Memory B cell (primary cell): ENCODE measurements at regions not wholly inside any gene's neighbourhood (a gene's known extent, or its start where the extent isn't known, plus 50 kb on each side); places are given as distances from the start of the nearest gene placed in this dataset.

Experiments used
- ATAC-seq: fragments of 150-1000 bp; cut with Tn5 transposase; 2 replicates; pipeline ENCODE4 v1.10.0; 2021; ENCODE audit warnings: low read depth, mild to moderate bottlenecking, moderate library complexity
- DNase-seq, 2 donors: peaks; one replicate each; pipeline ENCODE4 v3.0.0; 2022; ENCODE audit warnings: low spot score in 2 of 2
- H3K27ac Mint-ChIP-seq: one replicate; pipeline ENCODE4 v1.8.0; 2022; ENCODE audit warnings: mild to moderate bottlenecking, moderate library complexity, mixed read lengths
- H3K27me3 Mint-ChIP-seq: one replicate; pipeline ENCODE4 v1.8.0; 2022; ENCODE audit warnings: mixed read lengths
- H3K36me3 Mint-ChIP-seq: one replicate; pipeline ENCODE4 v1.8.0; 2022; ENCODE audit warnings: mild to moderate bottlenecking, mixed read lengths
- H3K4me1 Mint-ChIP-seq: one replicate; pipeline ENCODE4 v1.8.0; 2022; ENCODE audit warnings: mixed read lengths
- H3K4me3 Mint-ChIP-seq: one replicate; pipeline ENCODE4 v1.8.0; 2022; ENCODE audit warnings: mild to moderate bottlenecking, moderate library complexity, mixed read lengths
- H3K9me3 Mint-ChIP-seq: one replicate; pipeline ENCODE4 v1.8.0; 2022; ENCODE audit warnings: mixed read lengths

DNA sequence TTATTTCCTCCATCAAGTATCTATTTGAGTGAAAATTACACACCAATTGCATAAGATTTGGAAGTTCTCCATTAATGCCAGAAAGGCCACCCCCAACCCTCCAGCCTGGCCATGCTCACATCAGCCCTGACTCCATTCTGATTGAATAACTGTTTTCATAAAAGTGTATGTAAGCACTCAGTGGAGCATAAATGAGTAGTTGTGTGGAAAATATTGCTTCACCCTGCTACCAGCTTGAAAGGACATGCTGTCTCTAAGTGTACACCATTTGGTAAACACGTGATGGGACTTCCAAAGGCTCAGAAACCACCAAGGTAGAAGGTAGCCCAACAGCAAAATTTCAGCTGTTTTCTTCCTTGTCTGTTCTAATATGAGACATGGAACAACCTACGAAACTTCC lies 393.8 kb downstream of the ZNF385D start:
- peaks cover 5% of the 10 kb centered on the region for H3K9me3 Mint-ChIP-seq
- H3K4me3 Mint-ChIP-seq = no peak overlapping the region
- no peak overlapping the region for H3K27ac Mint-ChIP-seq
- H3K36me3 Mint-ChIP-seq = no peaks in the 10 kb centered on the region
- ATAC-seq (no peak), DNase-seq (no peak)
- H3K4me1 Mint-ChIP-seq = no peaks in the 10 kb centered on the region
- H3K27me3 Mint-ChIP-seq = no peaks in the 10 kb centered on the region

DNA sequence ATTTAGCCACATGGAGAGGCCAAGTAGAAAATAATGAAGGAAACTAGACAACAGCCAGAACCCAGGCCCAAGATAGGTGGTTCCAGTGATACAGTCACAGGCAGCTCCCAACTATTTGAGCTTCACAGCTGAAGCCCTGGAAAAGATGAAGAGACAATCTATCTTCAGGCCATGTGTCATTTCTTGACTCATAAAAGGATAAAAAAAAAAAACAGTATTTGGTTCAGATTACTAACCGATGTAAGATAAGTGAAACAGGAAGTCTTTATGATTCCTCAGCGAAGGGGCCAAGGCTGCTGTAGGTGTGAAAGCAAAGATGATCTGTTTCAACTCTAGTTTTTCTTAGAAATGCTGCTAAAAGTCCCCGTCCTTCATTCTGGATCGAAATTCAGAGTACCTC lies 394.6 kb downstream of the ZNF385D start:
- no peaks in the 10 kb centered on the region for H3K36me3 Mint-ChIP-seq
- no peaks in the 10 kb centered on the region for H3K4me1 Mint-ChIP-seq
- H3K9me3 Mint-ChIP-seq = peaks cover 8% of the 10 kb centered on the region
- DNase-seq (no peak), ATAC-seq (no peak)
- no peak overlapping the region for H3K27ac Mint-ChIP-seq
- no peak overlapping the region for H3K4me3 Mint-ChIP-seq
- no peaks in the 10 kb centered on the region for H3K27me3 Mint-ChIP-seq

GRCh38 chr3:21345382-21345976 lies 405.5 kb downstream of the ZNF385D start:
- no peaks in the 10 kb centered on the region for H3K4me1 Mint-ChIP-seq
- peaks cover 3% of the 10 kb centered on the region for H3K9me3 Mint-ChIP-seq
- ATAC-seq (no peak), DNase-seq (no peak)
- H3K27ac Mint-ChIP-seq = no peak overlapping the region
- H3K27me3 Mint-ChIP-seq = no peaks in the 10 kb centered on the region
- no peaks in the 10 kb centered on the region for H3K36me3 Mint-ChIP-seq
- H3K4me3 Mint-ChIP-seq = no peak overlapping the region

DNA sequence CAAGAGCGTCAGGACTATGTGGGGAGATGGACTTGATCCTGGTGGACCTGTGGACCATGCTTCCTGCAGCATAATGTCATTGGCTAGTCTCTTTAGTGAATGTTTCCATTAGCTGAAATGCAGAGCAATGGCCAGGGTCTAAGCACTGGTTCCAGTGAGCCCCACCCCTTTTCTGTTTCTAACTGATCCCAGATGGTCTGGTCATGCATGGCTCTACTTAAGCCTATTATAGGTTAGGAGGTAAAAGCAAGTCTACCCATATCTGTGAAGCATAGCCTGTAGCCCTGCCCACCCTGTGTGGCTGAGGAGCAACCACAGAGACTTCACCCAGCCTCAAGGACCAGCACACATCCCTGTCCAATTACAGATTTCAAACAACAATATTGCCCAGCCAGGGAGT lies 419.2 kb downstream of the ZNF385D start:
- ATAC-seq (no peak), DNase-seq (no peak)
- H3K27ac Mint-ChIP-seq = no peak overlapping the region

DNA sequence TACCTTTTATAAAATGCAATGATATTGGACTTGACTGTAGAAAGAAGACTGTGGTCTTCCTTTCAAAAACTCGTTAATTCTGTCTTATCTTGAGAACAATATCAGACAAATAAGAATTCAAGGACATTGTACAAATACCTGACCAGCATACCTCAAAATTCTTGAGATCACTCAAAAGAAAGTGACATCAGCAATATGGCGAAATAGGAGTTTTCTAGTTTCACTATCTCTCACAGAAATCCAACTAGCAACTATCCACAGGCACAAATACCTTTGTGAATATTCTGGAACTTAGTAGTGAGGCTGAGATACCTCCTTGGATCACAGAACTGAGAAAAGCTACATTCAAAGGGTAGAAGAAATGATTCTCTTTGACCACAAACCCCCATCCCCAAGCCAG lies 419.7 kb downstream of the ZNF385D start:
- DNase-seq (no peak), ATAC-seq (no peak)
- Mint-ChIP-seq H3K27ac (no peak overlapping the region), H3K9me3 (peaks cover 7% of the 10 kb centered on the region), H3K27me3 (no peaks in the 10 kb centered on the region), H3K4me1 (peaks cover 3% of the 10 kb centered on the region), H3K4me3 (no peak overlapping the region), H3K36me3 (no peaks in the 10 kb centered on the region)

More for the DNA sequence above, 419.2 kb downstream of the ZNF385D start:
- Mint-ChIP-seq H3K9me3 (peaks cover 7% of the 10 kb centered on the region), H3K4me3 (no peak overlapping the region), H3K27me3 (no peaks in the 10 kb centered on the region), H3K36me3 (no peaks in the 10 kb centered on the region), H3K4me1 (peaks cover 3% of the 10 kb centered on the region)

DNA sequence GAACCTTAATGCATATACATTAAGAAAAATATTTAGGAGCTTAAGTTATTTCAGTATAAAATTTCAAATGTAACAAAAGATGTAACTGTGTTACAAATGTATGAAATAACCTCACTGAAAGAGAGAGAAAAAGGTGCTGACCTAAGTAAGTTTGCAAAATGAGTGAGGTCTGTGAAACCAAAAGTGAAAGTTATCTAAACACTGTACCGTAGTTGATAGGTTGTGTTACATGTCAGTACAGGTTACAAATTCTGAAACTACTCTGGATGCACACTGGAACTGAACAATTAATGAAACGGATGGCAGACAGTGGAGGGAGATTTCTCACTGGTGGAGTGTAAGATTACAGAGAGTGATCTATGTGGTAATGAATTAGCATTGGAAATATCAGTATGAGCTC lies 420.7 kb downstream of the ZNF385D start:
- peak overlapping the region; percentile 56 for H3K4me3 Mint-ChIP-seq
- no peaks in the 10 kb centered on the region for H3K9me3 Mint-ChIP-seq
- H3K36me3 Mint-ChIP-seq = no peaks in the 10 kb centered on the region
- no peak overlapping the region for H3K27ac Mint-ChIP-seq
- H3K4me1 Mint-ChIP-seq = peaks cover 3% of the 10 kb centered on the region
- ATAC-seq (no peak), DNase-seq (no peak)
- H3K27me3 Mint-ChIP-seq = no peaks in the 10 kb centered on the region

- no peak overlapping the region for H3K27ac Mint-ChIP-seq
- no peaks in the 10 kb centered on the region for H3K36me3 Mint-ChIP-seq
- no peaks in the 10 kb centered on the region for H3K9me3 Mint-ChIP-seq
- no peaks in the 10 kb centered on the region for H3K27me3 Mint-ChIP-seq
- H3K4me1 Mint-ChIP-seq = peaks cover 3% of the 10 kb centered on the region
- ATAC-seq = no peak
- H3K4me3 Mint-ChIP-seq = no peak overlapping the region
- no peak for DNase-seq
Measured at GRCh38 chr3:21328711-21329390, 422.2 kb downstream of the ZNF385D start.

DNA sequence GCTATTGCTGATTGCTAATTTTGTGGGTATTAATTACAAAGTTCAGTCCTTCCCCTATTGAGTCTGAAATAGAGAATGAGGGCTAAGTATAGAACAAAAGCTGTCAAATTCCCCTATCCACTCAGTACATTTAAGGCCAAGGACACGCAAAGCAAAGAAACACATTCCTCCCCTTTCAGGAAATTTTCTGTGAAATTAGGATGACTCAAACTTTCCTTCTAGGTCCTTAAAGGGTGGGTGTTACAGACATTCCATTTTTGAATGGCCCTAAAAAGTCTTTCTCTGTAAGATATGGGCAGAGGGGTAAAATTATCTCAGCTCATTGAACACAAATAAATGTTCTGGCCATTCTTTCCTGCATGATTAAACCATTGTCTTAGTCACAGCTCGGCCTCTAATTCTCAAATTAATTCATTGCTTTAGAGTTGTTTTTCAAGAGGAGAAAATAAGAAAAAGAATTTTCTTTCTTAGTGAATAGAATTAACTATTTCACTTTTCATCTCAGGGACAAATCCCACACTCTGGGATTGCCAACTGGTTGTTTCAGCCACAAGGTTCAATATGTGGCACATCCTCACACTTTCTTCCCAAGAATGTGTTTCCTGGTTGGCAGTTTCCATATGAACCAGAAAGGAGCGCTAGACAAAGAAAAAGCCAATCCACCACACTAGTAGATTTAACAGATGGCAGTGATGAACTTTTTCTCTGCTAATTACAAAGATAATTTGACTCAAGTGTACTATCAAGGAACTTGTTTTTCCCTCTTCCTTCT lies 424.1 kb downstream of the ZNF385D start:
- peaks cover 3% of the 10 kb centered on the region for H3K4me1 Mint-ChIP-seq
- no peaks in the 10 kb centered on the region for H3K9me3 Mint-ChIP-seq
- H3K27me3 Mint-ChIP-seq = no peaks in the 10 kb centered on the region
- H3K4me3 Mint-ChIP-seq = no peak overlapping the region
- DNase-seq = no peak
- no peaks in the 10 kb centered on the region for H3K36me3 Mint-ChIP-seq
- ATAC-seq = no peak
- no peak overlapping the region for H3K27ac Mint-ChIP-seq

- no peak for ATAC-seq
- no peak overlapping the region for H3K27ac Mint-ChIP-seq
- H3K4me1 Mint-ChIP-seq = no peaks in the 10 kb centered on the region
- H3K27me3 Mint-ChIP-seq = no peaks in the 10 kb centered on the region
- no peaks in the 10 kb centered on the region for H3K36me3 Mint-ChIP-seq
- H3K9me3 Mint-ChIP-seq = no peaks in the 10 kb centered on the region
- no peak overlapping the region for H3K4me3 Mint-ChIP-seq
- DNase-seq = no peak
Measured at GRCh38 chr3:21314688-21315087, 436.3 kb downstream of the ZNF385D start.

DNA sequence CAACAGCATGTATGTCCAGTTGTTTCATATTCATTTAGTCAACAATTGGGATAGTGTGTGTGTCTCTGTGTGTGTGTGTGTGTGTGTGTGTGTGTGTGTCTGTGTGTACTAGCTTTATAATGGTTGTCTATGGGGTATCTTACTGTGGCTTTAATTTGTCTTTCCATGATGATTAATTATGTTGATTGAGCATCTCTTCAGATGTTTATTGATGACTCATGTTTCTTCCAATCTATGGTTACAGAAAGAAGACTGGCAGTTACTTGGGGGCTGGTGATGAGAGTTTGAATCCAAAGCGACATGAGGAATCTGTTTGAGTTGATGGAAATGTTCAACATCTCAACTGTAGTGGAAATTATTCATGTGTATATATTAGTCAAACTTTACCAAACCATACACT lies 440.1 kb downstream of the ZNF385D start:
- ATAC-seq = no peak
- H3K27me3 Mint-ChIP-seq = no peaks in the 10 kb centered on the region
- H3K4me3 Mint-ChIP-seq = no peak overlapping the region
- no peaks in the 10 kb centered on the region for H3K36me3 Mint-ChIP-seq
- H3K4me1 Mint-ChIP-seq = no peaks in the 10 kb centered on the region
- H3K9me3 Mint-ChIP-seq = peaks cover 3% of the 10 kb centered on the region
- no peak overlapping the region for H3K27ac Mint-ChIP-seq
- DNase-seq = no peak

GRCh38 chr3:21310161-21310560 lies 440.8 kb downstream of the ZNF385D start:
- no peak for DNase-seq
- H3K4me1 Mint-ChIP-seq = no peaks in the 10 kb centered on the region
- no peak overlapping the region for H3K4me3 Mint-ChIP-seq
- H3K36me3 Mint-ChIP-seq = no peaks in the 10 kb centered on the region
- no peak overlapping the region for H3K27ac Mint-ChIP-seq
- no peak for ATAC-seq
- H3K9me3 Mint-ChIP-seq = peaks cover 3% of the 10 kb centered on the region
- H3K27me3 Mint-ChIP-seq = no peaks in the 10 kb centered on the region

- no peak for DNase-seq
- Mint-ChIP-seq H3K36me3 (no peaks in the 10 kb centered on the region), H3K27me3 (no peaks in the 10 kb centered on the region), H3K4me3 (no peak overlapping the region), H3K9me3 (peaks cover 7% of the 10 kb centered on the region), H3K27ac (no peak overlapping the region), H3K4me1 (no peaks in the 10 kb centered on the region)
- no peak for ATAC-seq
Measured at GRCh38 chr3:21297304-21297703, 453.7 kb downstream of the ZNF385D start.

GRCh38 chr3:21294768-21295167 lies 456.2 kb downstream of the ZNF385D start:
- Mint-ChIP-seq H3K9me3 (peaks cover 8% of the 10 kb centered on the region), H3K4me1 (no peaks in the 10 kb centered on the region), H3K27me3 (no peaks in the 10 kb centered on the region), H3K4me3 (no peak overlapping the region), H3K36me3 (no peaks in the 10 kb centered on the region), H3K27ac (no peak overlapping the region)
- DNase-seq (no peak), ATAC-seq (no peak)

GRCh38 chr3:21292971-21293370 lies 458.0 kb downstream of the ZNF385D start:
- H3K27me3 Mint-ChIP-seq = no peaks in the 10 kb centered on the region
- no peaks in the 10 kb centered on the region for H3K36me3 Mint-ChIP-seq

More at GRCh38 chr3:21292971-21293370, 458.0 kb downstream of the ZNF385D start:
- ATAC-seq (no peak), DNase-seq (no peak)
- no peaks in the 10 kb centered on the region for H3K4me1 Mint-ChIP-seq
- H3K27ac Mint-ChIP-seq = no peak overlapping the region
- H3K4me3 Mint-ChIP-seq = no peak overlapping the region
- H3K9me3 Mint-ChIP-seq = peaks cover 2% of the 10 kb centered on the region
